Inferior parietal cortex (tissue), 1 donor: ENCODE measurements at regions not wholly inside any gene's neighbourhood (a gene's known extent, or its start where the extent isn't known, plus 50 kb on each side); places are given as distances from the start of the nearest gene placed in this dataset.
A peak's percentile ranks its signal among the peaks of the same experiment; 100 is the strongest.

Experiments
- DNase-seq: peaks from one replicate; pipeline ENCODE4 v3.0.0-alpha.2; 2016; ENCODE audit errors: extremely low spot score

DNA sequence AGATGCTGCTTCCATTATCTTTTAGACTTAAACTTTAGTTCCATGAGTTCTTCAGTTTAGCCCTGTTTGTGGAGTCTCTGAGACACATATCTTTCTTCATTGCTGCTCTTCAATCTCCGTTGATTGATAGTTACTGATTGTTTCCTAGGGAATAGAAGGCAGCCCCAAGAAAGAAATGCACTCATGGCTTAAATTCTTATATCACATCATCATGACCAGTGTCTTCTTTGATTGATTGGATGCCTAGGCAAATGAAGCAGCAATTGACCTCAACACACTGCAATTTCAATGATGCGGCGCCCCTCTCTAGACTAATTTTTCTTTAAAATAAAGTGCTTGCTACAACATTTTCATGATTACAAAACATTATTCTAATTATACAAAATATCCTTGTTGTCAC lies 576.5 kb upstream of the VSTM2A start:
- DNase-seq = no peak

- DNase-seq = no peak
These were observed 558.7 kb upstream of the VSTM2A start for GRCh38 chr7:53983480-53983879.

DNA sequence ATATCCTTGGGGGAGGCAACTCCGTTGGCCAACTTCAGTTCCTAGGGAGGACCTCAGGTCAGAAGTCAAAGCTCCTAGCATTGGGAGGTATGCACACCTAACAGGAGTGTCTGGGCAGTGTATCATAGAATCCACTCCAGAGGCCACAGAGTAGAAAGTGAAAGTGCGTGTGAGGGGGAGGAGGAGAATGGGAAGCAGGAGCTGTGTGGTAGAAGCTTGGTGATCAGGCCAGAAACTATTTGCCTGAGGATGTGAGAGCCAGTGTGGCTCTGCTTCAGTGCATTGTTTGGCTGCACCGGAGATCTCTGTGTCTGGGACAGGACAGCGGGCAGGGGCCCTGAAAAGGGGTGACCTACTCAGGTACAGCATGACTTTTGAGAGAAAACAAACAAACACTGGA lies 557.4 kb upstream of the VSTM2A start:
- DNase-seq = no peak

DNA sequence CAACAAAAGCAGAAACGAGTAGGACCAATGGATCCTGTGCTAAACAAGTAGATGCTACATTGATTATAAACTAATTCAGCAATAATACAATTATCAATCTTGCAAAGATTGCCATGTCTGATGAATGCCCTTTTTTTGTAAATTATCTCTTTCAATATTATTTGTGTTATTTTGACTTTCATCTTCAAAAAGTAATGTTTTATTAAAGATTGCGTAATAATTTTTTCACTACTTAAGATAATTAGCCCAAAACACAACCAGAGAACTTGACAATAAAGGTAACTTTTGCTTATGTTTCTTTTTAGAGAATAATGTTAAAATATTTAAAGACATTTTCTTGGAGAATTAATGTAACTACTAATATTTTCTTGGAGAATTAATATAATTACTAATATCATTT lies 553.8 kb upstream of the VSTM2A start:
- DNase-seq = no peak

DNA sequence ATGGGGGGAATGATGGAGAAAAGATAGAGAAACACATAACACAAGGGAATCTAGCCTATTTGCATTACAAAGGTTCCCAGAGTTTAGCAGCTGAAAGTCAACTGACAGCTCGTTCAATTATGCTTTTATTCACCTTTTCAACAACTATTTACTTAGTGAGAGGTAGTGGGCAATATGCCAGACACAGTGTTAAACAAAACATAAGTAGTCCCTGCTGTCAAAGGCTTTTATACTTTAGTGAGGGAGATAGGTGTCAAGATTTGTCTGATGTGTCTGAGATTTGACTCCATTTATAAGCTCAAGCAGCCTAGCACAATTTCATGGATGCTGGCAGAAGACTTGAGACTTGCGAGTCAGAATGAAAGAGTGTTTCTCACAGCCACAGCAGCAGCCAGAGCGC lies 549.0 kb upstream of the VSTM2A start:
- no peak for DNase-seq

- DNase-seq = no peak
These were observed 545.3 kb upstream of the VSTM2A start for GRCh38 chr7:53996876-53997275.

GRCh38 chr7:54014765-54015164 lies 527.4 kb upstream of the VSTM2A start:
- no peak for DNase-seq

GRCh38 chr7:54015251-54015650 lies 526.9 kb upstream of the VSTM2A start:
- DNase-seq = no peak

DNA sequence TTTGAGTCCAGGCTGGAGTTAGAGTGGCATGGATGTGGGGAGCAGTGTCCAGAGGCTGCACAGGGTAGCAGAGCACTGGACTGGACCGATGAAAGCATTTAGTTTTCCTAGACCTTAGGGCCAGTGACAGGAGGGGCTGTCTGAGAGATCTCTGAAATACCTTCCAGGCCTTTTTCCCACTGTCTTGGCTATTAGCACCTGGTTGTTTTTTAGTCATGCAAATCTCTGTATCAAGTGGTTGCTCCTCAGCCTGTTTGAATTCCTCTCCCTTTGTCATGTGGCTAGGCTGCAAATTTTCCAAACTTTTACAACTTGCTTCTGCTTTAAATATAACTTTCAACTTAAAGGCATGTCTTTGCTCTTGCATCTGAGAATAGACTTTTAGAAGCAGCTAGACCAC lies 504.3 kb upstream of the VSTM2A start:
- DNase-seq = no peak

DNA sequence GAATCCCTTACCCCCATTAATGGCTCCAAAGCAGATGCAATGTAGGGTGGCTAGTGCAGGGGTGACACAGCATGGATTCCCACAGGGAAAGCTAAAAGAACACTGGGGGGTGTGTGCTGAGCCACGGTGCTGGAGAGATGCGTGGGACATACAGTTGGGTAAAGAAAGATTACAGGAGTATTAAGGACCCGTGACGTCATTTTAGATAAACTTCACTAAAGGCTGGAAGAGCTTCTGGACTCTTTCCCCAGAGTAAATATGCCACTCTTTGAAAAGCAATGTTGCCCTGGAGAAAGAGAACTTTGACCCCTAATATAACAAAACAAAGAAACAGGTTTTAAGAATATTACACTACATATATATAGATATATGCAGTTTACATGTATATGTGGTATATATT lies 481.5 kb upstream of the VSTM2A start:
- DNase-seq = no peak

DNA sequence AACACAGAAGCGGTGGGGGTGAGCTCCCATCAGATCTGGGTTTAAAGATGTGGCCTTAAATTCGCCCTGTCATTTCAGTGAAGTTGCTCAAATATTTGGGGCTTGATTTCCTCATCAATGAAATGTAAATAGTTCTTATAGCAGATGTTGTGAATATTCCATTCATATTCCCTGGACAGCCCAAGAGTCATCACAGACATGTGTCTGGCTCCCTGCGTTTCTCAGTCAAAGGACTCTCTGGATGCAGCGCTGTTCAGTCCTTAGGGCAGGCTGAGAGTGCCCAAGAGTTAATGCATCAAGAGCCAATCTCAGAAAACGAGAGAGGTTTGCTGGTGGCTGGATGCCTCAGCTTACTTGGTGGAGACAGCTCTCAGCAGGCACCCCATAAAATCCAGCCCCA lies 475.5 kb upstream of the VSTM2A start:
- DNase-seq = no peak

- DNase-seq = no peak
These were observed 472.3 kb upstream of the VSTM2A start for GRCh38 chr7:54069843-54070242.

DNA sequence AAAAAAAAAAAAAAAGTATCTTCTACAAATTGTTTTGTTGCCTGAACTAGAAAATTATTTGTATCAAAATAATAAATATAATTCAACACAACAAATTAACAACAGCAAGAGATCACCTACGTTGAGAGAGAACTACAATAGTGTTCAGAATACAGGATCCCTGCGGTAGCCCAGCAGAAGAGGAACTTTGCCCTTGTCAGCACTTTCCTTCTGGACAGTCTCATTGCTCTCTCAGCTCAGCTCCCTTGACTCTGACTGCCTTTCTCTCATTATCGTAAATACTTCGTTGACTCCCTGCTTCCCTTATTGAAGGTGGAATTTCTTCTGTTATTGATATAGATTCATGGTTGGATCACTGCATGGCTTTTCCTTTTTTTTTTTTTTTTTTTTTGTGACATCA lies 469.5 kb upstream of the VSTM2A start:
- DNase-seq = no peak

GRCh38 chr7:54076616-54077015 lies 465.6 kb upstream of the VSTM2A start:
- no peak for DNase-seq

GRCh38 chr7:54080525-54080924 lies 461.6 kb upstream of the VSTM2A start:
- DNase-seq = no peak

- DNase-seq = no peak
These were observed 461.2 kb upstream of the VSTM2A start for GRCh38 chr7:54080971-54081370.

- no peak for DNase-seq
These were observed 457.8 kb upstream of the VSTM2A start for GRCh38 chr7:54084340-54084739.

DNA sequence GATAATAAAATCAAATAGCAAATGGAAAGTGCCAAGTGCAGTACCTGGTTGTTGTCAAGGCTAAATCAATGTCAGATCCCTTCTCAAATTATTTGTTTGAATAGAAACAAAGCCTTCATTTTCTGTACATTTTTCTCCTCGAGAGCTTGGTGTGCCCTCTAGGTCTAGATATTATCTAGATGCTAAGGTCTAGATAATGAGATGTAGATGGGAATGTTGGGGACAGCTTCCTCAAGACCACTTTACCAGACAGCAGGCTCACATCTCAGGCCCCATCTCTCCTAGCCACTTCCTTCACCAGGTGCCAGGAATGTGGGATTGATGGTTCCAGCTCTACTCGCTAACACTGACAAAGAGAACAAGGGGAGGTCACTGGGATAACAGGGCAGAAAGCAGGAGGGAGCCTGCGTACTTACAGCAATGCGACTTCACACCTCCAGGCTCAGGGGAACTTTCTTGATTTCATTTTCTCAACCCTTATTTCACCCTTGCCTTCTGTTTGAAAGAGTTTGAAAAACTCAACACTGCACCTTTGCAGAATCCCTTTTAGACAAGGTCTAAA lies 451.4 kb upstream of the VSTM2A start:
- DNase-seq = no peak

GRCh38 chr7:54091322-54091721 lies 450.9 kb upstream of the VSTM2A start:
- no peak for DNase-seq

DNA sequence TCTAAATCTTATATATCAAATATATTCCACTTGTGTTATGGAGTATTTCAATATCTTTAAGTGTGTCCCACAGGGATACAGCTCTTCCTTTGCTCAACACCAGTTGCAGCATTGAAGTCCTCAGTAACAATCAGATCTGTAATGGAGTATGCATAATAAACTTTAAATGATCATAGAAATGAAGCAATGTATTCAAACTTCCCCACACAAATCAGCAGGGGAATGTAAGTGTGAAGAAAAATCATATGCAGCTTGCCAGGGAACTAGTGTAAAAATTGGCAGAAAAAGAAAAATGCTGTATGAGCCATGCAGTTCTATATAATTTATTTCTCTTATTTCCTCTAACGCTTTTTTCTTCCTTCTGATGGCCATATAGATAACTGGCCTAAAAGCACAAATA lies 444.3 kb upstream of the VSTM2A start:
- DNase-seq = no peak

- DNase-seq = peak; percentile 27
These were observed 432.7 kb upstream of the VSTM2A start for GRCh38 chr7:54109501-54109900.

DNA sequence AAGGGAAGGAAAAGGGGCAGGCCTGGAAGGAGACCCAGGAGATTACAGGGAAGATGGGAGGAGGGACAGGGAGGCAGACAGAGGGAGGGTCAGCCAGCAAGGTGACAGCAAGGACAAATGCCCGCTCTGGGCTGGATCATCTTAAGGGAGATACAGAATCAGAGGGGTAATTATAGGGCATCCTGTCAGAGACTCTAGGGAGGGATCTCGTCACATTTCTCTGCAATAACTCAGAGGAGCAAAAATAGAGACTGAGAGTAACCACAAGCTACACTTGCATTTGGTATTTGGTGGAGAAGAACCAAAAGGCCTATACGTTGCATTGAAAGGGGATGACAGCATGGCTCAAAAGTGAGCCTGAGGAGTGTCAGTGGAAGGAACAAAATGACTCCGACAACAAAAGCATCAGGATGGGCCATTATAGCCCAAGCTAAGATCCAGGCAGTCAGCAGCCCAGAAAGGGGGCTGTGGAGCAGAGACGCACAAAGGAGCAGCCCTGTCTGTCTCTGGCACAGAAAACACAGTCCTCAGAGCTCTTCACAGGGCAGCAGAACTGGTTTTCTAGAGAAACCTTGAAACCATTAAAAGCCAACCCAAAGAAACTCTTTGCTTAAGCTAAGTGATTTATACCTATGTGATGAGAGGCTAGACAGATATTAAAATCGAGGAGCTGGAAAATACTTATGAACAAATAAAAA lies 430.2 kb upstream of the VSTM2A start:
- DNase-seq = no peak

GRCh38 chr7:54112567-54112966 lies 429.6 kb upstream of the VSTM2A start:
- no peak for DNase-seq
